Kasumi-1 (cell line): ENCODE measurements at regions not wholly inside any gene's neighbourhood (a gene's known extent, or its start where the extent isn't known, plus 50 kb on each side); places are given as distances from the start of the nearest gene placed in this dataset.

Experiments used
- DNase-seq, 2 experiments: peaks; one replicate each; lab custom pipeline; 2025; lab: John Stamatoyannopoulos, UW

- DNase-seq, result no peak
These were observed 105.7 kb upstream of the KCNJ15 start for GRCh38 chr21:38151021-38151645.

- DNase-seq, result no peak
These were observed 100.6 kb upstream of the KCNJ15 start for GRCh38 chr21:38156200-38156599.

- peak; percentile 72 to 74 for DNase-seq
These were observed 97.4 kb upstream of the KCNJ15 start for GRCh38 chr21:38159355-38159754.

- no peak for DNase-seq
These were observed 91.2 kb upstream of the KCNJ15 start for GRCh38 chr21:38165466-38166172.

- no peak for DNase-seq
These were observed 90.6 kb upstream of the KCNJ15 start for GRCh38 chr21:38166173-38166535.

GRCh38 chr21:38167345-38167744 is 89.4 kb upstream of the KCNJ15 start:
- DNase-seq, result no peak

GRCh38 chr21:38170283-38170682 is 86.5 kb upstream of the KCNJ15 start:
- DNase-seq, result peak; percentile 38 to 53

GRCh38 chr21:38170704-38171682 is 85.8 kb upstream of the KCNJ15 start:
- no peak for DNase-seq

- DNase-seq, result peak; percentile 4 to 9
These were observed 85.0 kb upstream of the KCNJ15 start for GRCh38 chr21:38171723-38172344.

- DNase-seq, result no peak
These were observed 83.3 kb upstream of the KCNJ15 start for GRCh38 chr21:38173276-38174035.

GRCh38 chr21:38175306-38175705 is 81.5 kb upstream of the KCNJ15 start:
- no peak for DNase-seq

- no peak for DNase-seq
These were observed 78.7 kb upstream of the KCNJ15 start for GRCh38 chr21:38177919-38178652.

GRCh38 chr21:38178653-38179470 is 77.9 kb upstream of the KCNJ15 start:
- no peak for DNase-seq

GRCh38 chr21:38179511-38179910 is 77.3 kb upstream of the KCNJ15 start:
- no peak for DNase-seq

GRCh38 chr21:38181096-38181495 is 75.7 kb upstream of the KCNJ15 start:
- DNase-seq, result no peak

GRCh38 chr21:38182370-38182985 is 74.3 kb upstream of the KCNJ15 start:
- no peak for DNase-seq

GRCh38 chr21:38183961-38184360 is 72.8 kb upstream of the KCNJ15 start:
- DNase-seq, result peak; percentile 72 to 76

- no peak for DNase-seq
These were observed 70.0 kb upstream of the KCNJ15 start for GRCh38 chr21:38186661-38187270.

GRCh38 chr21:38188037-38188436 is 68.8 kb upstream of the KCNJ15 start:
- DNase-seq, result no peak
